Kasumi-1 (cell line): ENCODE measurements at regions not wholly inside any gene's neighbourhood (a gene's known extent, or its start where the extent isn't known, plus 50 kb on each side); places are given as distances from the start of the nearest gene placed in this dataset.

Experiments
- DNase-seq, 2 experiments: peaks; one replicate each; lab custom pipeline; 2025; lab: John Stamatoyannopoulos, UW

DNA sequence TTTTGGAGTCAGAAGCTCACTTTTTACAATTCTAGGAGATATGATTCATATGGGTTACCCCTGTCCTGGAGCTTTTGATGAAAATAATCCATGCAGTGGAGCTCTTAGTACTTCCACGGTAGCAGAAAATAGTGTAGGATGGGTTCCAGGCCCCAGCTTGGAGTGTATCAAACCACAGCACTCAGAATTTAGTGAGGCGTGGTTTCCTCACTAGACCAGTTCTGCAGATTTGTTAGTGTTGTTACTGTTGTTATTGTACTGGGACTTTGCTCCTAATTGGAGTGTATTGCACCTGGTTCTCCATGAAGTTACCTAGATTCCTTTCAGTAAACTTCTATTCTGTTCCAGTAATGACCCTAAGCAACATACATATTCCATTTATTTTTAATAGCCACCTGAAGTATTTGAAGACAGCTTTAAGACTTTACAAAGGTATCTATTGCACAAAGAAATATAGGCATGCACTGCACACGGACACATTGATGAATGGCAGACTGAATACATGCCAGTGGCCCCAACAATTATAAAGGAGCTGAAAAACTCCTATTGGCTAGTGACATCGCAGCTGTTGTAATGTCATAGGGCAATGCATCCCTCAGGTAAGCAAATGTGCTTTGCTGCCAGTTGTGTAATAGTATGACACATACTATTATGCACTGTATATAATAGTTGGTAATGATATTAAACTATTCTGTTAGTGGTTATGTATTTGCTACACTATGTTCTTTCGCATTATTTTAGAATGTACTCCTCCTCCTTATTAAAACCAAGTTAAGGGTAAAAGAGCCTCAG, 1058.0 kb downstream of the KCNT2 start:
- no peak for DNase-seq

DNA sequence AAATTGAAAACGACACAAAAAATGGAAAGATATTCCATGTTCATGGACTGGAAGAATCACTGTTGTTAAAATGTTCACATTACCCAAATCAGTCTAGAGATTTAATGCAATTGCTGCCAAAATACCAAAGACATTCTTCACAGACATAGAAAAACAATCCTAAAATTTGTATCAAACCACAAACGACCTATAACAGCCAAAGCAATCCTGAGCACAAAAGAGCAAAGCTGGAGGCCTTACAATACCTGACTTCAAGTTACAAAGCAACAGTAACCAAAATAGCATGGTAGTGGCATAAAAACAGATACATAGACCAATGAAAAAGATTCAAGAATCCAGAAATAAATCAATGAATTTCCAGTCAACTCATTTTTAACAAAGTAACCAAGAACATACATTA, 1077.3 kb downstream of the KCNT2 start:
- DNase-seq: no peak

DNA sequence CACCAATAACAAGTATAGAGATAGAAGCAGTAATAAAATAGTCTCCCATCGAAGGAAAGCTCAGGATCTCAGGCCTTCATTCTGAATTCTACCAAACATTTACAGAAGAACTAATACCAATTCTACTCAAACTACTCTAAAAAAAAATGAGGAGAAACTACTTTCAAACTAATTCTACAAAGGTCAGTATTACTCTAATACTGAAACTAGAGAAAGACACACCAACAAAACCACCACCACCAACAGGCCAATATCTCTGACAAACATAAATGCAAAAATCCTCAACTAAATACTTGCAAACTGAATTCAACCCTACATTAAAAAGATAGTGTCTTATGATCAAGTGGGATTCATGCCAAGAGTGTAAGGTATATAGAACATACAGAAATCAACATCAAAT, 1078.4 kb downstream of the KCNT2 start:
- no peak for DNase-seq

DNA sequence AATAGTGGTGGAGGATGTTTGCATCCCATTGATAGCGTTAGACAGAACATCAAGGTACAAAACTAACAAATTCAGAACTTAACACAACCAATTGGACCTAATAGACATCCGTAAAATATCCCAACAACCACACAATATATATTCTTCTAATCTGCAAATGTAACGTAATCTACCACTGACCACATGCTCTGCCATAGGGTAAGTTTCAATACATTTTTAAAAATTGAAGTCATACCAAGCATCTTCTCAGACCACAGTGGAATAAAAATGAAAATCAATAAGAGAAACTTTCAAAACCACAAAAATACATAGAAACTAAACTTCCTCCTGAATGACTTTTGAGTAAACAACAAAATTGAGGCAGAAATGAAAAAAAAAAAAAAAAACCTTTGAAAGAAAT, 1087.5 kb downstream of the KCNT2 start:
- no peak for DNase-seq

DNA sequence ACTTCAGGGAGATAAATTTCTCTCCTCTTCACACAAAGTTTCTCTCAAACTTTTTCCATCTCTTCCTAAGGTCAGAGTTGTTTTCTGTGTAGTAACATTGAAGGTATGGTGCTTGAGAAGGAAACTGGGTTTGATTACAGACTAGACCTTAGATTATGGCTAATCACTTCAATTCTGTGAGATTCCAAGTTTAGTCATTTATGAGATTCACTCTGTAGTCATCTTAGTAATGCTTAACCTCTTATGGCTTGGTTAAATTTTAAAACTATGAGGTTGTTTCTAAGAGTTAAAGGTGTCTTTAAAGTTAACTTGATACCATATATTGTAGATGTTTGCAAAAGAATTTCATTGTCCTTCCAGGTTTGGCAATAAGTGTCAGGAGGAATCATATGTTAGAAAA, 1092.2 kb downstream of the KCNT2 start:
- DNase-seq: no peak

DNA sequence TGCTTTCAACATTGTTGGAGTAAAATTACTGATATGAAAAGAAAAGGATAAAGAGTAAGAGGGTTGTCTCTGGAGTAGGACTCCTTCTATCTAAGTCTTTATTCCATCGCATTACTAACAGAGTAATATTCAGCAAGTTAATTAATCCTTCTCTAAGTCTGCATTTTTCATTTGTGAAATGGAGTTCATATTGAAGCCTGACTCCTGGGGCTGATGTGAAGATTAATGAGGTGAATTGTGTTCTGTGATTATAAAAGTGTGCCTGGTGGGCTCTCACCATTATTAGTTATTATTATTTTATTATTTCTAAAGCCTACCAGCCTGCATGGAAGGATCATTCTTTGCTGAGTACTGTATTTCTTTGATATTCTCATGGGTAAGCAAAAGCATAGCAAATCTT, 1096.7 kb downstream of the KCNT2 start:
- no peak for DNase-seq

DNA sequence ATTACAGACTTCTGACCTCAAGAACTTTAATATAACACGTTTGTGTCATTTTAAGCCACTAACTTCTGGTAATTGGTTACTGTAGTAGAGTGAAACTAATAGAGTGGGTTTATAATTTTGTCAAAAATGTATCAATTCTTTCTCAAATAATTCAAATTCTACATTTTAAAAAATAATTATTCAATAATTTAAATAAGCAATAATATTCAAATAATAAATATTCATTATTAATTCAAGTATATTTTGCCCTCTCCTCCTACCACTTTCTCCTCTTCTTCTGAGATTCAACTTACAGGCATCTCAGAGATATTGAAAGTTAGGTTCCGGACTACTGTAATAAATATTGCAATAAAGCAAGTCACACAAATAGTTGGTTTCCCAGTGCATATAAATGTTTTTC, 1107.1 kb downstream of the KCNT2 start:
- no peak for DNase-seq

DNA sequence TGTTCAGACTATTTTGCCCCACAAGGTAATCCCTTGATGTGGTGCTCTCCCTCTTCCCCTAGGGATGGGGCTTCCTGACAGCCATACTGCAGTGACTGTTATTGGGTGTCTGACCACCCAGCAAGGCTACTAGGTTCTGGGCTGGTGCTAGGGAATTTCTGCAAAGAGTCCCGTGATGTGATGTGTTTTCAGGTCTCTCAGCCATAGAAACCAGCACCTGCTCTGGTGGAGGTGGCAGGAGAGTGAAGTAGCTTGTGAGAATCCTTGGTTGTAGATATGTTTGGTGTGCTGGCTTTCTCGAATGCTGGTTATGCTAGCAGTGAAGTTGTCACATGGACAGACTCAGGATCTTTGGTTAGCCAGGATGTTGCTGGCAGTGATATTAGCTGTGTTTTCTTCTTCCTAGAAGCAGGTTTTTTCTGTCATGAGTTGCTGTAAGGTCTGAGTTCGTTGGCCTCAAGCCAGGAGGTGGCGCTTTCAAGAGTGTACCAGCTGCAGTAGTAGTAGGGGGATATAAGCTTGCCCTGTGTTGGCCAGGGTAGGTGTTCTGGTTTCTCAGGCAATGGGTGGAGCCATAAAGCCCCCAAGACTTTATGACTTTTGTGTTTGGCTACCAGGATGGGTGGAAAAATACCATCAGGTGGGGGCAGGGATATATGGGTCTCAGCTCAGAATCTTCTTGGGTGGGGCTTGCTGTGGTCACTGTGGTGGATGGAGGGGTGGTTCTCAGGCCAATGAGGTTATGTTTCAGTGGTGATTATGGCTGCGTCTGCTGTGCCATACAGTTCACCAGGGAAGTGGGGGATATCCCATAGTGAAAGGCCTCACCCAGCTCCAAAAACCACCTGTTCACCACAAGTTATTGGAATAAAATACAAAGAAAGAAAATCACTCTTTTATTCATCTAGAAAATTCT, 1112.3 kb downstream of the KCNT2 start:
- DNase-seq: no peak

DNA sequence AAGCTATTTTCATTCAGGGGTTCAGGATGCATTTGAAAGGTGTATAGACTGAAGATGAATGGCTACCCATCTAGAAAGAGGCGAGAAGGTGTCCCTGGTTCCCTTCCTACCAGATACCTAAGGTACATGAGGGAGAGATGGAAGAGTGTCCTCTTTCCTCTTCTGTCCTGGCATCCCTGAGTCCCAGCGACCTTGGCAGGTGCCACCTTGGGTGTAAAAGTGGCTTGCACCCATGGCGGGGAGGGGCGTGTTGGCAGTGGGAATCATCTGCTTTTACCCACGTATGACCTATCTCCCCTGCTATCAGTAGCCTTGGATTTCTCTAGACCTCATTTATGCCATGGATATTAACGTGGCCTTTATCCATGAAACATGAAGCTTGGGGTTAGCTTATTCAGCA, 1126.1 kb downstream of the KCNT2 start:
- no peak for DNase-seq

DNA sequence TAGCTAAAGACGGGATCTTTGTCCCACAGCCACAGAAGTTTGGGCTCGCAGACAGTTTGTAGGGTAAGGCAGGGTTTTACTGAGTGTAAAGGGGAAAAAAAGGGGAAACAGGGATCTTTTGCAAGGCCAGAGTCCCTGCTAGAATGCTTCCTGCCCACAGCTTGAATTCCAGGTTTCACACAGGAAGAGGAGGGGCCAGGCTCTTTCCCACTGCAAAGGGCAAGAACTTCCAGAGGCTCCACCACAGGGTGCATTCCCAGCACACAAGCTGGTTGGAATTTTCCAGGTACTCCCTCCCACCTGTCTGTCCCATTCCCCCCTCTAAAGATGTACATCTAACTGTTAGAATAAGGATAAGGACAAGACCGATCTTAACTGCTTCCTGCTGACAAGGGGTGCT, 1126.9 kb downstream of the KCNT2 start:
- DNase-seq: peak; percentile 25 to 42

DNA sequence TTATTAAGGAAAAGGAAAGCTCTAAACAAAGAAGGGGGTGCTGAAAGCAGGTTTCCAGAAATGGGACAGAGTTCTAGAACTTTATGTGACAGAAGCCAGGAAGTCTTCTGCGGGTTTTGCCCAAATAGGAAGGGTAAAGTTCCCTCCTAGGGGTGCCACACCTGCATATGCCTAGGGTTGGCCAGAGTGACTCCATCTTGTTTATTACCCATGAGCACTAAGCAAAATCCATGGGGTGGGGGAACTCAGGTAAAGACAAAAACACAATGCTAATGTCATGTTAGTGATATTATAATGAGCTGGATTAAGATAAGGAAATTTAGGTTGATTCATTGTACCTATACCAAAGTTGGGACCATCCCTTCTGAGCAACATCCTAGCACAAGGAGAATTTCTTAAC, 1132.7 kb downstream of the KCNT2 start:
- no peak for DNase-seq

DNA sequence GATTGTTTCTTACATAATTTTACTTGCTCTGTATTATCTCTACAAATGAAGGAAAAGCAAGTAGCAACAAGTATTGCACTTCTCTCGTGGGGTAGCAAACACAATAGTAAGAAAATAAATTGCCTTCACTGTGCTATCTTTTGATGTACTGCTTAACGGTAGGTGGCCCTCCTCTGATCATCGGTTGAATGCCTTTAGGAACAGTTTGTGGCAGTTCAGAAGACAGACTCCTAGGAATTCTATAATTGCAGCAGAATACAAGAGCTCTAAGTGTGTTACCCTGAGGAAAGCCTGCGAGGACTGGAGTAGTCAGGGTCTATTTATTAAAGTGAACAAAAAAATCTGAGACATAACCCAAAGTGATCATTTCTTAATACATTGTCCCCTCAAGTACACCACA, 1135.9 kb downstream of the KCNT2 start:
- no peak for DNase-seq

DNA sequence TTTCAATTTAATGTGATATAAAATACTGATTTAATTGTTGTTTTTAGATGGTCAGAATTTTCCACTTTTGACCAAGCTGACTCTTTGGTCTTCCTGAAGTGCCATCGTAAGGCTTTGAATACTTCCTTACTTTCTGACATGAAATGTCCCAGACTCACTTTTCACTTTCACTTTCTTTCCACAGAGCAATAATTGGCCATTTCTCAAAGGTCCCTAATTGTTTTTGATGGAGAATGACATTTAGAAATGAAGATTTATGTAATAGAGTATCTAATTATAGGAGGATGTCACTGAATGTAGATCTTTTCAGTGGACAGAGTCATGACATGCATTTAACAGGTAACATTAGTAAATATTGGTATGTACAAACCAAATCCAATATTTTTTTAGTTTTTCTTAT, 1141.6 kb downstream of the KCNT2 start:
- DNase-seq: no peak

DNA sequence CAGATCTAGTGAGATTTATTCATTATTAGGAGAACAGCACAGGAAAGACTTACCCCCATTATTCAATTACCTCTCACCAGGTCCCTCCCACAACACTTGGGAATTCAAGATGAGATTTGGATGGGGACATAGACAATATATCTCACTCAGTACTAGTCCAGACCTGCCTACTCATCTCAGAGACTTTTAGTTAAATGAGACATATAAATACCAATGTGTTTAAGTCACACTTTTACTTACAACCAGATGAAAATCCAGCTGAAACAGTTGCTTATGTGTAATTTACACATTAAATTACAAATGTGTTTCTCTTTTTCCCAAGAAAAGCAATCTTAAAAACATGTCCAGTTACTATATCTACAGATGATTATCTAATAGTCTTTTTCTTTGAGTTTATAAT, 1145.6 kb downstream of the KCNT2 start:
- DNase-seq: no peak

DNA sequence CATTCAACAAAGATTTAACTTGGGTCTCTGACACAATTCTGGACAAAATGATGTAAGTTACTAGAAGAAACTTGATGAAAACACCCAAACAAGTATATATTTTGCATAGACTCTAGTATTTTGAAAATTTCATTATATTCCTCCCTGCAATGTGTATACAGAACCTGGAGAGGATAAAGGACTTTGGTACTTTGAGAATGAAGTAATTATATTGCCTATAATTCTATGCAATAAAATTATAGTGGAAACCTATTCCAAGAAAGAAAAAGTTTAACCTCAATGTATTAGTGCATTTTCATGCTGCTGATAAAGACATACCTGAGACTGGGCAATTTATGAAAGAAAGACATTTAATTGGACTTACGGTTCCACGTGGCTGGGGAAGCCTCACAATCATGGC, 1146.1 kb downstream of the KCNT2 start:
- DNase-seq: no peak

DNA sequence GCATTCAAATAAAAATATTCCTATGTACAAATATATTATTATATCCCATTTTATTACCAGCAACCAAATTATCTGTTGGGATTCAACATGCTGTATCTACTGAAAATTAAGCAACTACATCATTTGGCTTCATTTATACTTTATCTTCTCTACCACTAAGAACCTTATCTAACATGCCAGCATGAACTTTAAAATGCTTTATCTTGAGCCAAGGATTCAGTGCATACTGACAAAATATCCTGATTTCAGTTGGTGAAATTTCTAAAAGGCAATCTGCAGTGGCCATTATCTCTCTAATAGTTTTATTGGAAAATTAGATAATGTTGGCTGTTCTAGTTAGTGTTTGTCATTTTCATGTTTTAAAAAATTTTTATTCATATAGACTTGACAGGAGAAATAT, 1149.9 kb downstream of the KCNT2 start:
- DNase-seq: no peak

DNA sequence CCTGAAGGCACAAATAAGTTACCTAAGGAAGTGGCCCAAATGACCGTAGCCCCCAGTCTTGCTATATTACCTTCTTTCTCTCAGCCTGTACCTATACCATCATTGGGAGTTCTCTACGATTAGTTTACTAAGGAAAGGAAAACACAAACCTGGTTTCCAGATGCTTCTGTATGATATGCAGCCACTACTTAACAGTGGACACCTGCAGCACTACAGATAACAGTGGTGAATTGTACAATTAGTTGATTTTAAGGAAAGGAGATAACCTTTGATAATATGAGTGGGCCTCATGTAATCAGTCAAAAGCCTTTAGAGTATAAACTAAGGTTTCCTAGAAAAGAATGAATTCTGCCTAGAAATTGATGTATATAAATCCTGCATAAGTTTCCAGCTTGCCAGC, 1157.4 kb downstream of the KCNT2 start:
- DNase-seq: no peak

DNA sequence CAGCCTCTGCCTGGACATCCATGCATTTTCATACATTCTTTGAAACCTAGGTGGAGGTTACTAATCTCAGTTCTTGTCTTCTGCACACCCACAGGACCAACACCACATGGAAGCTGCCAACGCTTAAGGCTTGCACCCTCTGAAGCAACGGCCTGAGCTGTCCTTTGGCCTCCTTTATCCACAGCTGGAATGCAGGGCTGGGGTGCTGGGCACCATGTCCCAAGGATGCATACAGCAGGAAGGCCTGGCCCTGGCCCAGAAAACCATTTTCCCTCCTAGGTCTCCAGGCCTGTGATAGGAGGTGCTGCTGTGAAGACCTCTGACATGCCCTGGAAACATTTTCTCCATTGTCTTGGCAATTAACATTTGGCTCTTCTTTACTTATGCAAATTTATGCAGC, 1168.6 kb downstream of the KCNT2 start:
- DNase-seq: no peak

DNA sequence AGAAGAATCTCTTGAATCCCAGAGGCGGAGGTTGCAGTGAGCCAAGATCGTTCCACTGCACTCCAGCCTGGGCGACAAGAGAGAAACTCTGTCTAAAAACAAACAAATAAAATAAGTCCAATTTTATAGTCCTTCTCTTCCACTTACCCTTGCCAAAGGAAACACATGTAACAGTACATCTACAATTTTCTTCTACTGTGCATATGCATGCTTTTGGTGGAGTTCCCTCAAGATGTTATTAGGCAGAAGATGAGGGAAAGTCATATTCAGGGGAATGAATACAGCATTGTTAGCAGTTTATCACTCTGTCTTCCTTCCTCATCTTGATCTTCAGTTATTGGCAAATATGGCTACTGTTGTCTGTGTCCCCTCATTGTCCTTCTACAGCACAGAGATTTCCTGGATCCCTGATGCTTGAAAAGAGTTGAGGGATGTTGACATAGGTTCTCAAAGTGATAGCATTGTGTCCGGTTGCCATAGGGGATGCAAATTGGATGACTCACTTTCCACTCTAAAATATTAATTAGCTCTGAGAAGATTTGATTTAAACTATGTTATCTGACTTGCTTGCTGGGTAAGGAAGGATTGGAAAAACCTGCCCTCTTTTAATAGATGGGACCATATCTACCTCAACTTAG, 1173.6 kb downstream of the KCNT2 start:
- no peak for DNase-seq

DNA sequence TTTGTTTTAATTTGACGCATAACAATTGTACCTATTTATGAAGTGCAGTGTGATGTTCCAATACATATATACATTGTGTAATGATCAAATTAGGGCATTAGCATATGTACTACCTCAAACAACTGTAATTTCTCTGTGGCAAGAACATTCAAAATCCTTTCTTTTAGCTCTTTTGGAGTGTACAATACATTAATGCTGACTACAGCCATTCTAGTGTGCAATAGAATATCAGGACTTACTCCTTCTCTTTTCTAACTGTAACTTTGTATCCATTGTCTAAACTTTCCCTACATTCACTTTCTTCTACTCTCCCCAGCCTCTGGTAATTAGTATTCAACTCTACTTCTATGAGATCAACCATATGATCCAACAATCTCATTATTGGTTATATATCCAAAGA, 1177.4 kb downstream of the KCNT2 start:
- DNase-seq: no peak

DNA sequence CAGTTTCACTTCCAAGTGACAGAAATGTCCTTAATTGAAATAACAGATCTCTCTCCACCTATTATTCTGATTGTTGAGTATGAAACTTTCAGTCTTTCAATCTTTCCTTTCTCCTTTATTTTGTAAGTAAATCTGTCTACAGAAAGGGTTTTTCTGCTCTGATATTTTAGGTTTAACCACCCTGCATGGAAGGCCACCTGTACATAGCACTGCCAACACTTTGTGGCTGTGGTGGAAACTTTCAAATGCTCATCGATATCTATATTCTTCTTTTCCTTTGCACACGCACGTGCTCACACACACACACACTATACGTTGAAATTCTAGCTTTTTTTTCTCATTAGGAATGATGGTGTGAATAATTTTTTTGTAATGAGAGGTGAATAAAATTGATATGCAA, 1179.3 kb downstream of the KCNT2 start:
- no peak for DNase-seq

DNA sequence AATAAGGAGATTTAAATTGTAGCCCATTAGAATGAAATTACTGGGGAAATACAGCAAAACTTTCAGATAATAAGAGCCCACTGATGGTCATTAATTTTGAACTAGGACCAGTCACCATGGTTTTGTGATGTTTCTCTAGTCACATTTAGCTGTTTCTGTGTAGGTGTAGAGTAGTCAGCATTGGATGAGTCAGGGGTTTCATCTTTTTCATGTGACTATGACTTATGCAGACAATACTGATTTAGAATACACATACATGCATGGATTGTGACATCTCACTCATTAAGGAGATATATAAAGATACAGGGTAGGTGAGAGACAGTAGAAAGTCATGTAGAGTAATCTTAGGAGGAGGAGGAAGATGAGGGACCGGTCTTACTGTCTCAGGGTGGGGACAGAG, 1192.7 kb downstream of the KCNT2 start:
- DNase-seq: no peak

DNA sequence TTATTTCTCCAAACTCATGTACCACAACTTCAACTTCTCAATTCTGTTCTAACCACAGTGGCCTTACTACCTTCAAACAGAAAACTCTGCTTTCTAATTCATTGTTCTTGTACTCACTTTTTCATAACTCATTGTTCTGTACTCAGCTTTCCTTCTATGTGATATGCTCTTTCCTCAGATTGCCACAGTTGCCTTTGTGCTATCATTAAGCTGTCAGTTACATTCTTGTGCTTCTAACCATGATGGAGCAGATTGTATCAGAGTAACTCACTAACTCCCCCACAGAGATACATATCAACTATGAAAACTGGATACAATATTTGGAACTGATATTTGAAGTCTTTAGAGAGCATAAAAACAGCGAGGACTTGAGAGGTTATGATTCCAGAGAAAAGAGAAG, 1213.7 kb downstream of the KCNT2 start:
- DNase-seq: no peak
